Activated naive CD4-positive, alpha-beta T cell treated with anti-CD3 and anti-CD28 coated beads, Interleukin-2, amount 50 U/mL, for 72 hours (primary cell): ENCODE measurements at regions not wholly inside any gene's neighbourhood (a gene's known extent, or its start where the extent isn't known, plus 50 kb on each side); places are given as distances from the start of the nearest gene placed in this dataset.

ENCODE experiments used
- ATAC-seq, 2 donors: fragments of 150-1000 bp; cut with Tn5 transposase; 2 replicates each; pipeline ENCODE4 v1.10.0; 2021; ENCODE audit warnings: mild to moderate bottlenecking in 2 of 2, moderate library complexity in 2 of 2
- DNase-seq, 2 donors: peaks; one replicate each; pipeline ENCODE4 v3.0.0; 2021 to 2022; ENCODE audit warnings: low spot score in 2 of 2
- H3K27ac Mint-ChIP-seq, 2 donors: one replicate each; pipeline ENCODE4 v1.8.0; 2022; ENCODE audit warnings: mild to moderate bottlenecking in 2 of 2, mixed read lengths in 2 of 2
- H3K36me3 Mint-ChIP-seq, 2 donors: one replicate each; pipeline ENCODE4 v1.8.0; 2022; ENCODE audit warnings: mixed read lengths in 2 of 2
- H3K9me3 Mint-ChIP-seq, 2 donors: one replicate each; pipeline ENCODE4 v1.8.0; 2022; ENCODE audit warnings: mixed read lengths in 2 of 2

DNA sequence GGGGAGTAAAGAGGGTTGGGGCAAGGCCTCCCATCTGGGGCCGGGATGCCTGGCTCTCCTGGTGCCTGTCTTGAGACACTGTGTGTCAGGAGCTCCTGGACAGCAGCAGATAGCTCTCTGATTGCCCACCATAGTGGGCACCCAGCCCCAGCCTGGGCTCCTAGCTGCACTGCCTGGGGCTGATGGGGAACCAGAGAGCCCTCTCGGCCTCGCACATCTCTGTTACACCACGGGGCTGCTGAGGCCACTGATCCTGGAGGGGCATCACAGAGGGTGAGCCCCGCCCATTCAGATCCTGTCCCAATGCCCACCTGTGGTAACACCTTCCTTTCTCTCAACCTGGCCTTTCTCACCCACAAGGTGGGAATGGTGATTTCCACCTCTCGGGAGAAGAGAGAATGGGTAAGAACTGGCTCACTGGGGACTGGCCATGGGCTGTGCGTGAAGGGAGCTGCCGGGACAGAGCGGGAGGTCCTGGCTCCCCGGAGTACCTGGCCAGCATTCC is 135.9 kb downstream of the URI1 start:
- no peaks in the 10 kb centered on the region for H3K36me3 Mint-ChIP-seq
- no peaks in the 10 kb centered on the region for H3K9me3 Mint-ChIP-seq
- DNase-seq (no peak), ATAC-seq (no peak)
- peak overlapping the region in 1 of 2 donors; percentile 29 for H3K27ac Mint-ChIP-seq

DNA sequence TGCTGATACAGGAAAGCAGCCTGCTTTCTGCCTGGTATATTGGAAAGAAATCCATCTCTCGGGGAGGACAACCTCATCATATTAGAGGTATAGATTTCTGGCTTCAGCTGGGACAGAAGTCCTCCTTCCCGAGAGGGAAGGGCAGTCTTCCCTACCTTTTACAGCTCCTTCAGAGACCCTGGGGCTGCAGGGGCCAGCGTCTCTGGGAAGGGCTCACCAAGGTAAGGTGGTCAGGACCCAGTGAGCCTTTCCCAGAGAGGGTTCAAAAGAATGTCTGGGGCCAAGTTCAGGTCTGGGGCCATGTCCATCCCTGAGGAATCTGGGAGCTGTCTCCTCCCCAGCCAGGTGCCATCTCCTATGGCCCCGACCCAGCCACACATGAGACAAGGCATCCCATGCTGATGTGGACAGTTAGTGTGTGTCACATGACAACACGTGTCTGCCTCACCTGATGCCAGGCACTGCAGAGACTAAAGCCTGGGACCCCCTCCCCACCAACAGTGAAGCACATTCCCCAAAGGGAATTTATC is 136.4 kb downstream of the URI1 start:
- ATAC-seq (no peak), DNase-seq (no peak)
- Mint-ChIP-seq H3K36me3 (no peaks in the 10 kb centered on the region), H3K27ac (peak overlapping the region in 1 of 2 donors; percentile 29), H3K9me3 (no peaks in the 10 kb centered on the region)

GRCh38 chr19:30079200-30079599 is 137.2 kb downstream of the URI1 start:
- ATAC-seq (no peak), DNase-seq (no peak)
- no peak overlapping the region for H3K27ac Mint-ChIP-seq
- no peaks in the 10 kb centered on the region for H3K36me3 Mint-ChIP-seq
- no peaks in the 10 kb centered on the region for H3K9me3 Mint-ChIP-seq

DNA sequence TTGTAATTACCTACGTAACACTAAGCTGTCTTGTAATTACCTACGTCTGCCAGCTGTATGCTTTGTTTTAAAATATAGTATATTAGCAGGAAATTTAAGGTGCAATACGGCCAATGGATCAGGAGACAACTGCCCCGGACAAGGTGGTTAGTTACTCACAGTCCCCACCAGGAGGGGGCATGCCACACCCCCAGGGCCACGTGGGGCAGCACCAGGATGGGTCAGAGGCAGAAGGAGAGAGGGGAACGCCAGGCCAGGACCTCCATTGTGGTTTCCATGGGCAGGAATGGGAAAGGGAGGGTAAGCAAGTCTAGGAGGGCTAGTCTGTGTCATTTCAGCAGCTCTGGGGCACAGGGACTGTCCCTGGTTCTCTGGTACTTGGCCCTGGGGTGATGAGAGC is 140.1 kb downstream of the URI1 start:
- DNase-seq: no peak
- Mint-ChIP-seq H3K27ac (peak overlapping the region; percentile 24 to 46), H3K36me3 (no peaks in the 10 kb centered on the region), H3K9me3 (no peaks in the 10 kb centered on the region)
- no peak for ATAC-seq

GRCh38 chr19:30082611-30083010 is 140.6 kb downstream of the URI1 start:
- ATAC-seq (no peak), DNase-seq (no peak)
- no peaks in the 10 kb centered on the region for H3K36me3 Mint-ChIP-seq
- H3K27ac Mint-ChIP-seq: peak overlapping the region in 1 of 2 donors; percentile 24
- no peaks in the 10 kb centered on the region for H3K9me3 Mint-ChIP-seq

GRCh38 chr19:30083125-30083681 is 141.2 kb downstream of the URI1 start:
- DNase-seq (no peak), ATAC-seq (no peak)
- H3K36me3 Mint-ChIP-seq: no peaks in the 10 kb centered on the region
- no peaks in the 10 kb centered on the region for H3K9me3 Mint-ChIP-seq
- H3K27ac Mint-ChIP-seq: no peak overlapping the region

DNA sequence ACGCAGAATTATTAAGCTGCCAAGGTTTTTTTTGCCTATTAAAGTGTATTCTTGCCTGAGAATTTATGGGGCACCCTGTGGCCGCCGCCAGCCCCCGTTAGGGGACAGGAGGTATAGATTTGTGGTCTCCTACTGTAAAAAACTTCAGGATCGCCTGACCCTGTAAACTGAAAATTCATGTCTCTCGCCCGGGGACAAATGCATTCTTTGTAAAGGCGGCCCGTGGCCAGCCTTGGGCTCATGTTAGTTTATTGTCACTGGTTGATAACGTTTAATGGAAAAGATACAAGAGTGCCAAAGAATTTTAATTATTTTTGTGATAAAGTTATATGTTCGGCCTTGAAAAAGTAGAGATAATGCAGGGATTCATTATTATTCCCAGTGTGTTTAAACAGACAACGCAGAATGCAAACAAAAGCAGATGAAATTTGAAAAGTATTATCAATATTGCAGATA is 141.7 kb downstream of the URI1 start:
- ATAC-seq: no peak
- no peaks in the 10 kb centered on the region for H3K36me3 Mint-ChIP-seq
- DNase-seq: no peak
- H3K27ac Mint-ChIP-seq: no peak overlapping the region
- H3K9me3 Mint-ChIP-seq: no peaks in the 10 kb centered on the region

DNA sequence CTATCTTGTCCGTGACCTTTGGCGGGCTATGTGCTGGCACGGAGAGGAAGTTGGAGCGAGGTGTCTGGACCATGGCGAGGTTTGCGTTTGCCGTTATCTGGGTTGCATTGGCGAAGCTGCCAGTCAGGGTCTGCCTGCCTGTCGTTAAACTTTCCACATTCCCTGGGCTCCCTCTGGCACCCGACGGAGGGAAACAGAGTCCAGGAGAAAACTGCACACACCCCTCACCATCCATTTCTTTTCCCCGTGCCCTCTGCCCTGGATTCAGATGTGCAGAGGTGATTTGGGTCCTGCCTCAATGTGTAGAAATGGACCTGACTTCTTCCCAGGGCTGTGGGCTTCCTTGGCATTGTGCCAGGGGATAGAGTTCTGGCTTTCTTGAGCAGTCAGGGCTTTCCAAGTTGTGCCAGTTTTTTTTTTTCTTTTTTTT is 142.4 kb downstream of the URI1 start:
- Mint-ChIP-seq H3K27ac (no peak overlapping the region), H3K36me3 (no peaks in the 10 kb centered on the region), H3K9me3 (no peaks in the 10 kb centered on the region)
- no peak for ATAC-seq
- no peak for DNase-seq

DNA sequence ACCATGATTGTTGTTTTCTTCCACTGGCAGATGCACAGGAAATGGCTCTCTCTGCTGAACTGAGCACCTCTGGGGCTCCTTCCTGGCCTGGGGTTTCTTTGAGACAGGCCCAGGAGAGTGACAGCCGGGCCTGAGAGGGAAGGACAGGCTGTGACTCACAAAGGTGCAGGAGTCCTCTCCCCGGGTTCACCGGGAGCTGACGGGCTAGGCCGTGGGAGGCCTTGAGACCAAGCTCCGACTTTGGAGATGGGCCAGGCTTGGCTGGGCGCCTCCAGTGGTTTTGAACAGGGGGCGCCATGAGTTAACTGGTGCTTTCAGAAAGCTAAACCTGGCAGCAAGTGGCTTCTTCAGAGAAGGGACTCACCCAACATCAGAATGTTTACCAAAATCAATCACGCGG is 143.4 kb downstream of the URI1 start:
- Mint-ChIP-seq H3K9me3 (no peaks in the 10 kb centered on the region), H3K36me3 (no peaks in the 10 kb centered on the region), H3K27ac (no peak overlapping the region)
- no peak for DNase-seq
- ATAC-seq: peak in 1 of 2 donors; percentile 32

DNA sequence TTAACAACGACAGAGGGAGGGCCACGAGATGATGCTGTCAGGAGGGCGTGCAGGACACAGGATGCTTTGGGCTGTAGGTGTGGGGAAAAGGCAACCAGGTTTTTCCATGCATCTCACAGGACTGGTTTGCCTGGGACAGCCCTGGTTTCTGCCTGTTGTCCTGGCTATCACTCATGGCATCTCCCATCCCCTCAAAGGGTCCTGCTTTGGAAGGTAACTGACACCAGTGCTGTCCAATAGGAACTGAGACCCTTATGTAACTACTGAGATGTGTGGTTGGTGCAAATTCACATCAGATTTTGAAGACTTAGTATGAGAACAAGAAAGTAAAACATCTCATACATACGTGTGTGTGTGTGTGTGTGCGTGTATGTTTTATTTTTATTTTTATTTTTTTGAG is 144.2 kb downstream of the URI1 start:
- no peak for ATAC-seq
- Mint-ChIP-seq H3K9me3 (no peaks in the 10 kb centered on the region), H3K36me3 (no peaks in the 10 kb centered on the region), H3K27ac (no peak overlapping the region)
- no peak for DNase-seq

GRCh38 chr19:30086916-30087315 is 144.9 kb downstream of the URI1 start:
- Mint-ChIP-seq H3K27ac (no peak overlapping the region), H3K36me3 (no peaks in the 10 kb centered on the region), H3K9me3 (no peaks in the 10 kb centered on the region)
- DNase-seq: no peak
- ATAC-seq: no peak

DNA sequence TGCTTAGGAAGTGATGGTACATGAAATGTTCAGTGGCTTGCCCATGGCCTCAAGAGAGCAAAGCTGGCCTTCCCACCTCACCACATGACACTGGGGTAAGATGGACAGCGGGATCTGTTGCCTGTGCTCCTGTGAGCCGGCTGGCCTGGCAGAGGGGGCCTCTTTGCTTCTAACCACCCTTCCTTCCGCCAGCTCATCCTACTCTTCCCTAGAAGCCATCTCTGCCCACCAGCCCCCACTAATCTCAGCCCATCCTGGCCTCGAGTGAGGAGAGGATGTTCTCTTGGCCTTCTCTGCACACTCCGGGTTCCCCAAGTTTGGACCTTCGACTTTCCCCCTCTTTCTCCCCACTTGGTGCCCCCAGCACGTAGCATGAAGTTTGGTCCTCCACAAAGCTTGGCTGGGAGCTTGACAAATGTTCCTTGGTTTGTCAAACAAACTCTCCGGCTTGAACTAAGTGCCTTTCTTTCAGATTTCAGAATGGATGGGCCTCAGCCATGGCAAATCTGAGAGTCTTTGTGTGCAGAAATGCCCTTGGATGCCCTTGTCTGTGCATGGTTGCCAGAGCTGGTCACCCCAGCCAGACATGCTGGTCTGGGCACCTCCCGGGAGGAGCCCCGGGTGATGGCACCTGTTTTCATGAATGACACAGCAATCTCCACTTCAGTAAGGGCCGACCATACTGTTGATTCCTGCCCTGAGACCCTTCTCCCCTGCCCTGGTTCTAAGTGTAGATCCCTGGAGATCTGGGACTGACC is 145.5 kb downstream of the URI1 start:
- H3K9me3 Mint-ChIP-seq: no peaks in the 10 kb centered on the region
- H3K27ac Mint-ChIP-seq: peak overlapping the region in 1 of 2 donors; percentile 9

DNA sequence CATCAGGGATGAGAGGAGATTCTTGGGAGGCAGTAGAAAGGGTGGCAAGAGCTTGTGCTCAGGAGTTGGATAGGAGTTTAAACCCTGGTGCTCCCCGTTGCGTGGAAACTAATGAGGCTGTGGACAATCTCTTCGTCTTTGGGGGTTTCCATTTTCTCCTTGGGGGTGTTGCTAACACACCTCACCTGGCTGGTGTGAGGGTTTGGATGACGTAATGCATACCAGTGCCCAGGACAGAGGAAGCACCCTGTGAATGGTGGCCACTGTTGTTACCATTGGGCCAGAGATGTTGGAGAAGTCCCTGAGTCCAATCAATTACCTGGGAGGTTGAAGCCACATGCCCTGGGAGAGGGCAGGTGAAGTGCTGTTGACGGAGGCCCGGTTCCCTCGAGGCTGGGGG is 146.5 kb downstream of the URI1 start:
- Mint-ChIP-seq H3K9me3 (no peaks in the 10 kb centered on the region), H3K27ac (no peak overlapping the region), H3K36me3 (no peaks in the 10 kb centered on the region)
- DNase-seq (no peak), ATAC-seq (no peak)

More for the DNA sequence above, 145.5 kb downstream of the URI1 start:
- H3K36me3 Mint-ChIP-seq: no peaks in the 10 kb centered on the region
- ATAC-seq (no peak), DNase-seq (no peak)

DNA sequence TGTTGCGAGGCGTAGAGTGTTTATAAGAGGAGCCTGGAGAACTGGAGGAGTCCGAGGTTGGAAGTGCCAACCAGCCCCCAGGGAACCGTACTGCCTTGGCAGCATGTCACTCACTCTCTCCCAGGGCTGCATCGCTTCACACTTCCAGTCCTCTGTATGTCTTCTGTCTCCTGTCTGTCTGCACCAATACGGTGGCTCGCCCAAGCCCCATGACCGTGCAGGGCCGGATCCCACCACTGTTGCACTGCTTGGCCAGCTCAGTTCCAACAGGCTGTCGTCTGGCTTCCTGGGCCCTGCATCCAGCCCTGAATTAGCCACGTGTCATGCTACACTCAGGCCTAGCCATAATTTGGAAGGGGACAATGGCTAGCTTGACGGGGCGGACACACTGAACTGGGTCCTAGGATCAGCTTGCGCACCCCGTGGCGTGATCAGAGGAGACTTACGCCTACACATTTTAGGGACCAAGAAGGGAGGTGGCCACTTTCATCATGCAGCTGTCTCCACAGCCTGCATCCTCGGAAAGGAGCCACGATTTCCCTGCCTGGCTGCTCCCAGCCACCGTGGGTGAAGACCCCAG is 147.1 kb downstream of the URI1 start:
- no peaks in the 10 kb centered on the region for H3K36me3 Mint-ChIP-seq
- ATAC-seq (no peak), DNase-seq (no peak)
- H3K27ac Mint-ChIP-seq: no peak overlapping the region
- H3K9me3 Mint-ChIP-seq: no peaks in the 10 kb centered on the region

DNA sequence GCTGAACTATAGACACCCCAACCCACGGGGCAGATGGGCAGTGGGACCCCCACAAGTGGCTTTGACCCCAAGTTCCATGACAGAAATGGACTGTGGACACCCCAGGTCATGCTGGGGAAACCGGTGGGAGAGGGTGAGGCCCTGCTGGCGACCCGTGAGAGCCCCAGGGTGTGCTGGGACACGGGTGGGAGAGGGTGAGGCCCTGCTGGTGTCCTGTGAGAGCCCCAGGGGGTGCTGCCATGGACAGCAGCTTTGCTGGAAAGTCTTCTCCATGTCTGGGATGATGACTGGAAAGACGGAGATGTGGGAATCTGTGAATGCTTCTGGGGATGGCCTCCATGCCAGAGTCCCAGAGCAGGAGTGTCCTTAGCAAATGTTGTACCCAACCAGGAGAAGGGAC is 148.4 kb downstream of the URI1 start:
- Mint-ChIP-seq H3K9me3 (no peaks in the 10 kb centered on the region), H3K27ac (no peak overlapping the region), H3K36me3 (no peaks in the 10 kb centered on the region)
- DNase-seq (no peak), ATAC-seq (no peak)

GRCh38 chr19:30090963-30091362 is 148.9 kb downstream of the URI1 start:
- no peak for DNase-seq
- H3K27ac Mint-ChIP-seq: peak overlapping the region in 1 of 2 donors; percentile 1

GRCh38 chr19:30091456-30091855 is 149.4 kb downstream of the URI1 start:
- Mint-ChIP-seq H3K9me3 (no peaks in the 10 kb centered on the region), H3K27ac (no peak overlapping the region), H3K36me3 (no peaks in the 10 kb centered on the region)
- DNase-seq: no peak
- ATAC-seq: no peak

More at GRCh38 chr19:30090963-30091362, 148.9 kb downstream of the URI1 start:
- Mint-ChIP-seq H3K36me3 (no peaks in the 10 kb centered on the region), H3K9me3 (no peaks in the 10 kb centered on the region)
- no peak for ATAC-seq
